Mesendoderm (in vitro differentiated cells): ENCODE measurements at regions not wholly inside any gene's neighbourhood (a gene's known extent, or its start where the extent isn't known, plus 50 kb on each side); places are given as distances from the start of the nearest gene placed in this dataset.

Experiments
- DNase-seq: peaks from one replicate; pipeline ENCODE4 v3.0.0; 2013
- H2AK5ac ChIP-seq: 2 replicates; pipeline ENCODE4 v1.6.1; 2013; ENCODE audit warnings: low read length, inconsistent platforms
- H2BK120ac ChIP-seq: 2 replicates; pipeline ENCODE4 v1.6.1; 2013; ENCODE audit warnings: low read depth, mild to moderate bottlenecking, low read length, moderate library complexity, mixed read lengths
- H2BK15ac ChIP-seq: replicated peaks from 2 replicates; pipeline ENCODE4 v1.6.1; 2013; ENCODE audit warnings: low read depth, mild to moderate bottlenecking, moderate library complexity
- H2BK5ac ChIP-seq: 2 replicates; pipeline ENCODE4 v1.6.1; 2013; ENCODE audit warnings: low read length, inconsistent platforms
- H3K18ac ChIP-seq: 2 replicates; pipeline ENCODE4 v1.6.1; 2013; ENCODE audit warnings: mild to moderate bottlenecking, low read length, mixed read lengths
- H3K23ac ChIP-seq: one replicate; pipeline ENCODE4 v1.6.1; 2013; ENCODE audit warnings: low read length
- H3K27ac ChIP-seq: 2 replicates; pipeline ENCODE4 v1.5.1; 2013; ENCODE audit warnings: low read depth, mild to moderate bottlenecking, inconsistent platforms, low read length, moderate library complexity
- H3K27me3 ChIP-seq: 2 replicates; pipeline ENCODE4 v1.6.1; 2013; ENCODE audit warnings: low read length, control low read depth, mild to moderate bottlenecking, inconsistent platforms; ENCODE audit not compliant: insufficient read depth, poor library complexity
- H3K36me3 ChIP-seq: 2 replicates; pipeline ENCODE4 v1.6.1; 2013; ENCODE audit warnings: low read length, inconsistent platforms; ENCODE audit not compliant: control insufficient read depth, insufficient read depth
- H3K4ac ChIP-seq: one replicate; pipeline ENCODE4 v1.6.1; 2013; ENCODE audit warnings: low read depth, mild to moderate bottlenecking, low read length, moderate library complexity
- H3K4me1 ChIP-seq: 2 replicates; pipeline ENCODE4 v1.6.1; 2013; ENCODE audit warnings: low read depth, low read length, inconsistent platforms; ENCODE audit not compliant: control insufficient read depth
- H3K4me2 ChIP-seq: 2 replicates; pipeline ENCODE4 v1.6.1; 2013; ENCODE audit warnings: low read length
- H3K4me3 ChIP-seq: 2 replicates; pipeline ENCODE4 v1.5.1; 2013; ENCODE audit warnings: mild to moderate bottlenecking, low read length
- H3K56ac ChIP-seq: one replicate; pipeline ENCODE4 v1.6.1; 2013; ENCODE audit warnings: low read length
- H3K79me1 ChIP-seq: 2 replicates; pipeline ENCODE4 v1.6.1; 2013; ENCODE audit warnings: low read length, inconsistent platforms
- H3K79me2 ChIP-seq: 2 replicates; pipeline ENCODE4 v1.6.1; 2013; ENCODE audit warnings: mild to moderate bottlenecking, low read length; ENCODE audit not compliant: control insufficient read depth, insufficient read depth
- H3K9ac ChIP-seq: 2 replicates; pipeline ENCODE4 v1.6.1; 2013; ENCODE audit warnings: low read length, inconsistent platforms
- H4K5ac ChIP-seq: one replicate; pipeline ENCODE4 v1.6.1; 2013; ENCODE audit warnings: low read length
- H4K8ac ChIP-seq: one replicate; pipeline ENCODE4 v1.6.1; 2013; ENCODE audit warnings: low read depth, mild to moderate bottlenecking, control low read depth, low read length, moderate library complexity
- WGBS: extraction: QIAGEN DNeasy Blood & Tissue Kit; methylation state at CpG from one replicate; pipeline ENCODE4 v1.1.7; 2013; ENCODE audit warnings: low lambda C conversion rate, missing lambda C conversion rate; ENCODE audit not compliant: insufficient coverage; ENCODE audit errors: extremely low coverage; 5-methylcytosine and 5-hydroxymethylcytosine counted together

DNA sequence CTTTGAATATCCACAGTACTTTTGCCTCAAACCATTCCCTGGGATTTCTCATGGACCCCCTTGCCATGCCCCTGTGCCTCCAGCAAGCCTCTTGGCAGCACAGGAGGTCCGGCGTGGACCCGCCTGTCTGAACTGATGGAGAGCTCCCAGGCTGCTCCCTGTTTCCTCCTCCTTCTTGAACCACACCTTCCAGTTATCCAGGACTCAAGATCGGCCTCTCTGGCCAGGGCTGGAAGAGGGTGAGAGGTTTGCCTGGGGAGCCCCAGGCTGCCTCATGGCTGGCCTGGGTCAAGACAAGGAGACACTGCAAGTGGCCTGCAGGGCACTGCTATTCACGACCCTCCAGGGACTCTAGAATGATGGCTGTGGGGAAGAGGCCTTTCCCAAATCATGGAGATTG lies 93.6 kb upstream of the WASF3 start:
- Histone ChIP-seq H4K8ac (no peak overlapping the region), H2BK120ac (no peak overlapping the region), H4K5ac (no peak overlapping the region), H3K4me3 (no peak overlapping the region), H3K79me2 (no peaks in the 10 kb centered on the region), H3K23ac (no peak overlapping the region), H3K56ac (no peak overlapping the region), H3K36me3 (no peaks in the 10 kb centered on the region), H3K4me1 (no peaks in the 10 kb centered on the region), H2BK15ac (no peak overlapping the region), H3K4me2 (no peak overlapping the region), H2BK5ac (no peak overlapping the region), H3K9ac (no peak overlapping the region), H3K79me1 (no peaks in the 10 kb centered on the region), H3K27me3 (no peaks in the 10 kb centered on the region), H2AK5ac (no peak overlapping the region), H3K18ac (no peak overlapping the region), H3K27ac (no peak overlapping the region), H3K4ac (no peak overlapping the region)
- WGBS: no CpG with 5 or more reads among the region's 5 CpGs
- no peak for DNase-seq

GRCh38 chr13:26465514-26465913 lies 92.0 kb upstream of the WASF3 start:
- WGBS: no CpG with 5 or more reads among the region's 12 CpGs
- Histone ChIP-seq H2BK120ac (no peak overlapping the region), H3K9ac (no peak overlapping the region), H3K79me2 (no peaks in the 10 kb centered on the region), H3K4me2 (no peak overlapping the region), H2BK15ac (no peak overlapping the region), H3K23ac (no peak overlapping the region), H3K56ac (no peak overlapping the region), H3K4me1 (no peaks in the 10 kb centered on the region), H3K4me3 (no peak overlapping the region), H3K4ac (no peak overlapping the region), H4K8ac (no peak overlapping the region), H3K27me3 (no peaks in the 10 kb centered on the region), H4K5ac (no peak overlapping the region), H3K36me3 (no peaks in the 10 kb centered on the region), H2BK5ac (no peak overlapping the region), H3K27ac (no peak overlapping the region), H2AK5ac (no peak overlapping the region), H3K79me1 (no peaks in the 10 kb centered on the region), H3K18ac (no peak overlapping the region)
- DNase-seq: no peak

DNA sequence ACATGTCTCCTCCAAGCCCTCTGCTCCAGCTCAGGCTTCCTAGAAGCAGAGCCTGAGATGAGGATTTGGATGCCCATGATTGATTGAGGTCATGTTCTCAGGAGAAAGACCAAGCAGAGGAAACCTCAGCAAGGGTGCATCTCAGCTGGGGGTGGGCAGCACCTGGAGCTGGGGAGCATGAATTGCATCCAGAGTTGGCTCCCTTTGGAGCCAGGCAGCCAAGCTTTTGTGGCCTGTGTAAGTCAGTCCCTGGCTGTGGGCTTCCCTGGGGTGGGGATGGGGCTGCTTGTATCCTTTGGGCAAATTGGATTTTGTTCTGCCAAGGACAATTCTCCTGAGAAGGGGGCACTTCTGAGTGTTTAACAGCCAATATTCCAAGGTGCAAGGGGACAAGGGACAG lies 91.5 kb upstream of the WASF3 start:
- Histone ChIP-seq H3K36me3 (no peaks in the 10 kb centered on the region), H3K18ac (no peak overlapping the region), H4K5ac (no peak overlapping the region), H3K27ac (no peak overlapping the region), H3K4me1 (no peaks in the 10 kb centered on the region), H3K23ac (no peak overlapping the region), H3K4me3 (no peak overlapping the region), H2BK15ac (no peak overlapping the region), H4K8ac (no peak overlapping the region), H3K4ac (no peak overlapping the region), H2BK120ac (no peak overlapping the region), H3K79me1 (no peaks in the 10 kb centered on the region), H3K27me3 (no peaks in the 10 kb centered on the region), H2AK5ac (no peak overlapping the region), H3K56ac (no peak overlapping the region), H3K9ac (no peak overlapping the region), H3K4me2 (no peak overlapping the region), H3K79me2 (no peaks in the 10 kb centered on the region), H2BK5ac (no peak overlapping the region)
- DNase-seq: no peak

DNA sequence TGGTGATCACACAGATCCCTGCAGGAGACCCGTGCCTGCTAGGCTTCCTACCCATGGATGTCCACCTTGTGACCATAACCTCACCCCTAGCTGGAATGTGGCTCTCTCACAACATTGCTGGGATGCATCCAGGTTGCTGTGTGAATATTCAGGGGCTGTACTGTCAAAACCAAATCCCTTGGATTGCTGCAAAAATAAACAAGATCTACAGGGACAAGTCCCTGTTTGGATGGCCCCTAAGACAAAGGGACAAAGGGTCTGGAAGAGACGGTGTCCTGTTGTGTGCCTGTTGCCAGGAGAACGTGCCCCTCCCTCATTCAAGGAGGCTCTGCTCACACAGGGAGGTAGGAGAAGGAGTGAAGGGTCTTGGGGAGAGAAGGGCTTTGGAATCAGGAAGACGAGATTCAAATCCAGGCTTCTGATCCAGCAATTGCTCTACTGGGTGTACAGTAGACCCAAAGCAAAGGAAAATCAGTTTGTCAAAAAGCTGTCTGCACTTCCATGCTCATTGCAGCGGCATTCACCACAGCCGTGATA lies 89.2 kb upstream of the WASF3 start:
- Histone ChIP-seq H3K18ac (no peak overlapping the region), H2BK5ac (no peak overlapping the region), H3K36me3 (no peaks in the 10 kb centered on the region), H2BK15ac (no peak overlapping the region), H2BK120ac (no peak overlapping the region), H3K4me3 (no peak overlapping the region), H3K27ac (no peak overlapping the region), H3K27me3 (no peaks in the 10 kb centered on the region), H3K56ac (no peak overlapping the region), H4K5ac (no peak overlapping the region), H3K9ac (no peak overlapping the region), H3K4ac (no peak overlapping the region), H3K4me1 (no peaks in the 10 kb centered on the region), H3K23ac (no peak overlapping the region), H2AK5ac (no peak overlapping the region), H3K79me1 (no peaks in the 10 kb centered on the region), H3K79me2 (no peaks in the 10 kb centered on the region), H4K8ac (no peak overlapping the region), H3K4me2 (no peak overlapping the region)
- WGBS: no CpG with 5 or more reads among the region's 6 CpGs
- no peak for DNase-seq

- H3K56ac ChIP-seq: no peak overlapping the region
- no peak overlapping the region for H2BK5ac ChIP-seq
- no peak overlapping the region for H3K4ac ChIP-seq
- H3K4me2 ChIP-seq: no peak overlapping the region
- no peak overlapping the region for H3K4me3 ChIP-seq
- DNase-seq: no peak
- no peak overlapping the region for H3K23ac ChIP-seq
- no peak overlapping the region for H4K8ac ChIP-seq
- no peak overlapping the region for H2BK15ac ChIP-seq
- H3K4me1 ChIP-seq: no peaks in the 10 kb centered on the region
- H3K18ac ChIP-seq: no peak overlapping the region
- no peaks in the 10 kb centered on the region for H3K36me3 ChIP-seq
- H3K9ac ChIP-seq: no peak overlapping the region
- H3K27ac ChIP-seq: no peak overlapping the region
- no peak overlapping the region for H2AK5ac ChIP-seq
- H2BK120ac ChIP-seq: no peak overlapping the region
- no peaks in the 10 kb centered on the region for H3K27me3 ChIP-seq
- H3K79me2 ChIP-seq: no peaks in the 10 kb centered on the region
- no CpG with 5 or more reads among the region's 4 CpGs for WGBS
- no peak overlapping the region for H4K5ac ChIP-seq
- H3K79me1 ChIP-seq: no peaks in the 10 kb centered on the region
Measured at GRCh38 chr13:26469602-26470001, 87.9 kb upstream of the WASF3 start.

DNA sequence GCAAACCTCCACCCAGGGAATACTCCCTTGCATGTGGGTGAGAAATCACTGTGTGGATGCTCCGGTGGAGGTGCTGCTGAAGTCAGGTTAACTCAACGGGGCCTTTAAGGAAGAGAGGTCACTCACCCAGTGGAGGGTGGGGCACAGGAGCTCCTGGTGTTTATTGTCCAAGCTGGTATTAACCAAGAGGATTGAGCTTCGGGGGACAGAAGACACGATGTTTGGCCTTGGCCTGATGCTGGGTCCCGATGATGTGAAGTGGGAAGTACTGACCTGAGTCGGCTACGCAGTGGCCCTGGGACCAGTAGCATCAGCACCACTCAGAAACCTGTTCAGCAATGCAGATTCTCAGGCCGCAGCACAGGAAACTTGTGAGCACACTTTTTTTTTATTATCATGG lies 85.7 kb upstream of the WASF3 start:
- no peak for DNase-seq
- Histone ChIP-seq H3K56ac (no peak overlapping the region), H3K23ac (no peak overlapping the region), H3K4me1 (no peaks in the 10 kb centered on the region), H3K18ac (no peak overlapping the region), H2BK15ac (no peak overlapping the region), H4K8ac (no peak overlapping the region), H2BK5ac (no peak overlapping the region), H3K4ac (no peak overlapping the region), H4K5ac (no peak overlapping the region), H3K9ac (no peak overlapping the region), H3K79me1 (no peaks in the 10 kb centered on the region), H3K36me3 (no peaks in the 10 kb centered on the region), H3K79me2 (no peaks in the 10 kb centered on the region), H2BK120ac (no peak overlapping the region), H3K4me3 (no peak overlapping the region), H2AK5ac (no peak overlapping the region), H3K4me2 (no peak overlapping the region), H3K27ac (no peak overlapping the region), H3K27me3 (no peaks in the 10 kb centered on the region)
- no CpG with 5 or more reads among the region's 8 CpGs for WGBS
